ENCODE measurements at regions not wholly inside any gene's neighbourhood (a gene's known extent, or its start where the extent isn't known, plus 50 kb on each side); places are given as distances from the start of the nearest gene placed in this dataset.

DNA sequence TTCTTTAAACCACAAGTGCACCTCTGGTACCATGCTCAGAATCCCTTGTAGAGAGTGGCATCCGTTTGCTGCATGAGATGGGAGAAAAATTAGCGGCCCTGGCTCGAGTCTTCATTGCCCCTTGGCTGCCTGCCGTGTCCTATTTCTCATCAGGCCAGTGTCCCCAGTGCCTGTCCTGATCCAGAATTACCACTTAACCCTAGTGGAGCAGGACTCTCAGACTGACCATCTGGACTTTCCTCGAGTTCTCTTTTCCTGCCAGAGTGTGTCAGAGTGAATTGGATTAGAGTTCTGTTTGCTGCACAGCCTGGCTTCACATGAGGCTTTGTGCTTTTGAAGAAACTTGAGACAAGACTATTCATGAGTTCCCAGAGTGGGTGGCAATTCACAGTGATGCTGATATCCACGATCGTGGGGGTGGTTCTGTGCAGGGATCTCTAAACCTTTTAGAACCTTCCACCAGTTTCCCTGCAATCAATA is 92.6 kb downstream of the C9orf152 start:
- TF ChIP-seq, protein P1, sequence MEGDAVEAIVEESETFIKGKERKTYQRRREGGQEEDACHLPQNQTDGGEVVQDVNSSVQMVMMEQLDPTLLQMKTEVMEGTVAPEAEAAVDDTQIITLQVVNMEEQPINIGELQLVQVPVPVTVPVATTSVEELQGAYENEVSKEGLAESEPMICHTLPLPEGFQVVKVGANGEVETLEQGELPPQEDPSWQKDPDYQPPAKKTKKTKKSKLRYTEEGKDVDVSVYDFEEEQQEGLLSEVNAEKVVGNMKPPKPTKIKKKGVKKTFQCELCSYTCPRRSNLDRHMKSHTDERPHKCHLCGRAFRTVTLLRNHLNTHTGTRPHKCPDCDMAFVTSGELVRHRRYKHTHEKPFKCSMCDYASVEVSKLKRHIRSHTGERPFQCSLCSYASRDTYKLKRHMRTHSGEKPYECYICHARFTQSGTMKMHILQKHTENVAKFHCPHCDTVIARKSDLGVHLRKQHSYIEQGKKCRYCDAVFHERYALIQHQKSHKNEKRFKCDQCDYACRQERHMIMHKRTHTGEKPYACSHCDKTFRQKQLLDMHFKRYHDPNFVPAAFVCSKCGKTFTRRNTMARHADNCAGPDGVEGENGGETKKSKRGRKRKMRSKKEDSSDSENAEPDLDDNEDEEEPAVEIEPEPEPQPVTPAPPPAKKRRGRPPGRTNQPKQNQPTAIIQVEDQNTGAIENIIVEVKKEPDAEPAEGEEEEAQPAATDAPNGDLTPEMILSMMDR (IDR thresholded peaks at IDR 0.05; ENCODE audit: low read depth, low read length, missing control alignments): no peak
- in situ Hi-C loops (cut with HindIII; ENCODE audit: low pct_ligation_motif_present, low sequenced_read_pairs): no loop called here
- no peaks in the 10 kb centered on the region for H3K27me3 ChIP-seq (replicated peaks)
- peaks cover 14% of the 10 kb centered on the region for H3K36me3 ChIP-seq (replicated peaks)
- H3K4me3 ChIP-seq (ENCODE audit: low read depth, low read length): no peak overlapping the region
- DNase-seq: peak; percentile 40
- H3K27ac ChIP-seq: peak overlapping the region; percentile 94

DNA sequence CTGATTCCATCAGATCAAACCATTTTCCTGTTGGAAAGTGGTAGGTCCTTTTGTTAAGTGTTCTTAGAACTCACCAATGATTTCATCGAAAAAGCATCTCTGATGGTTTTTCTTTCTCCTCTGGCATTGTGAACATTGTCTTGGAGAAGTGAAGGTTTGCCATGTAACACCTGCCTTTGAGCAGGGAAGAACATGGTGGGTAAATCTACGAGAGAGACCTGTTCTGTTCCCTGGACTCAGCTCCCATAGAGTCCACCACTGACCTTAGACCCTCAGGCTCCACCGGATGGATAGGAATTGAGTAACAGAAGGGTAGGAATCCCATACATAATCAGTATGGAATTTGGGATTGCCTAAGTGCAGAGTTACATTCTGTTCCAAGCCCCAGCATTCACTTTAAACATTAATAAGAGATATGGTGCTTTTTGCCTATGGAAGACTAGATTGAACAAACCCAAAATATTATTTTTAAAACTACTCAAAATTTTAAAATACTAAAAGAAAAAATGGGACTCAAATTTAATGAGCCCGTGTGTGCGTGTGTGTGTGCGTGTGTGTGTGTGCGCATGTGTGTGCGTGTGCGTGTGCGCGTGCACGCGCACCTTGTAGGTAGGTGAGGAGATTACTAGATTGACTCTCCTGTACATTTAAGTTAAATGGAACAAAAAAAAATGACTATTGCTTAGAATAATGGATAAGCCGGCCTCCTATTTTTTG is 92.0 kb downstream of the C9orf152 start:
- peak overlapping the region; percentile 94 for H3K27ac ChIP-seq
- H3K4me3 ChIP-seq (ENCODE audit: low read depth, low read length): no peak overlapping the region
- TF ChIP-seq, protein P1 (IDR thresholded peaks at IDR 0.05; ENCODE audit: low read depth, low read length, missing control alignments): no peak
- H3K36me3 ChIP-seq (replicated peaks): peaks cover 14% of the 10 kb centered on the region
- in situ Hi-C loops (cut with HindIII; ENCODE audit: low pct_ligation_motif_present, low sequenced_read_pairs): no loop called here
- DNase-seq: peak; percentile 65
- no peaks in the 10 kb centered on the region for H3K27me3 ChIP-seq (replicated peaks)

DNA sequence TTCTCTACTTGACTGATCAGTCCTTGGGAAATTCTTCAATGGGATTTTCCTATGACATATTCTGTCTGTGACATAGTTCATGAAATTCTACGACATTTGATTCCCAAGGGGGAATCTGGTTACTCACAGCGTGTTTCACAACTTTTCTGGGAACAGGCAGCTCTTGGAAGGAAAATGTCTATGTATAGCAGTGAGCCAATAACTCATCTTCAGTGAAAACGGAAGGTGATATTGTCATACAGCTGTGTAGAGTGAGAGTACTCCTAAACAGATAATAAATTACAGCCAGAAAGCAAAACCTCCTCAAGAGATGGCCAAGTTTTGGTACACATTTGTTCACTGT is 91.4 kb downstream of the C9orf152 start:
- TF ChIP-seq, protein P1 (IDR thresholded peaks at IDR 0.05; ENCODE audit: low read depth, low read length, missing control alignments): no peak
- Histone ChIP-seq H3K27ac (peak overlapping the region; percentile 94), H3K4me3 (ENCODE audit: low read depth, low read length) (no peak overlapping the region), H3K36me3 (replicated peaks) (peaks cover 14% of the 10 kb centered on the region), H3K27me3 (replicated peaks) (no peaks in the 10 kb centered on the region)
- in situ Hi-C loops (cut with HindIII; ENCODE audit: low pct_ligation_motif_present, low sequenced_read_pairs): no loop called here
- peak; percentile 91 for DNase-seq

- Histone ChIP-seq H3K36me3 (replicated peaks) (peaks cover 4% of the 10 kb centered on the region), H3K4me3 (ENCODE audit: low read depth, low read length) (no peak overlapping the region), H3K27ac (no peak overlapping the region), H3K27me3 (replicated peaks) (no peaks in the 10 kb centered on the region)
- DNase-seq: no peak
- TF ChIP-seq, protein P1 (IDR thresholded peaks at IDR 0.05; ENCODE audit: low read depth, low read length, missing control alignments): no peak
- in situ Hi-C loops (cut with HindIII; ENCODE audit: low pct_ligation_motif_present, low sequenced_read_pairs): no loop called here
Observed at GRCh38 chr9:110121170-110121569, 86.8 kb downstream of the C9orf152 start.

GRCh38 chr9:110123341-110124095 is 84.4 kb downstream of the C9orf152 start:
- TF ChIP-seq, protein P1 (IDR thresholded peaks at IDR 0.05; ENCODE audit: low read depth, low read length, missing control alignments): no peak
- peak; percentile 45 for DNase-seq
- in situ Hi-C loops (cut with HindIII; ENCODE audit: low pct_ligation_motif_present, low sequenced_read_pairs): no loop called here
- Histone ChIP-seq H3K4me3 (ENCODE audit: low read depth, low read length) (no peak overlapping the region), H3K36me3 (replicated peaks) (peaks cover under 1% of the 10 kb centered on the region), H3K27me3 (replicated peaks) (no peaks in the 10 kb centered on the region), H3K27ac (peak overlapping the region; percentile 87)
